ENCODE measurements at regions not wholly inside any gene's neighbourhood (a gene's known extent, or its start where the extent isn't known, plus 50 kb on each side); places are given as distances from the start of the nearest gene placed in this dataset.

DNA sequence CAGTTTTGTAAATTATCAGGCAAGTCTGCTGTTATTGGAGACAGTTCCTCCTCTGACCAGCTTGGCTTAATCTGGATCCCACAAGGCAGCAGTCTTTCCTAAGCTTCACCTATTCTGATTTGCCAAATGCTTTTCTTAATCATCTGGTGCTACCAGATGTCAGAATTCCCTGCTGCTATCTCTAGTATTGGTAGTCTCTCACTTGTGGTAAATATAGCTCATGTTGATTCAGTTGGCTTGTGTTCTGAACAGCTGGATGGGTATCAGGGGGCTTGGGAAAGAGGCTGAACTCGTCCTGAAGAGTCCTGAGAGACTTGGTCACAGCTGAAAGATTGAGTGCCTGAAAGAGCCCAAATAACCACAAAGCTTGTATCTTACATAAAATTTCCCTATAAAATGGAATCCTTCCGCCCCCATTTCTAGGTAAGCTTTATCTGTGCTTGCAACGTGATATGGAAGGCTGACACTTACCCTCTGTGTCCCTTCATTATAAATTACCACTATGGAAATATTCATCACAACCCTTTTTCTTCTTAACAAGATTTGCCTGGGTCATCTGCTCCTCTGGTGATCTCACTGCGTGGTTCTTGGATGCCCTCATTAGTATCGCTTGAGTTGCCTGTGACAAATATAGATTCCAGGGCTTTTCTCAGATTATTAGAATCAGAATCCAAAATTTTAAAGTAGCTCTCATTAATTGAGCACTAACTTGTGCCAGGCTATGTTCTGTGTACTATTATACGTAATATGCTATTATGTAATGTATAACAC lies 104.1 kb upstream of the GPRIN3 start:
- DNase-seq (no peak), ATAC-seq (no peak)
- intact Hi-C loops (cut with DNase I, micrococcal nuclease), result no loop called here

DNA sequence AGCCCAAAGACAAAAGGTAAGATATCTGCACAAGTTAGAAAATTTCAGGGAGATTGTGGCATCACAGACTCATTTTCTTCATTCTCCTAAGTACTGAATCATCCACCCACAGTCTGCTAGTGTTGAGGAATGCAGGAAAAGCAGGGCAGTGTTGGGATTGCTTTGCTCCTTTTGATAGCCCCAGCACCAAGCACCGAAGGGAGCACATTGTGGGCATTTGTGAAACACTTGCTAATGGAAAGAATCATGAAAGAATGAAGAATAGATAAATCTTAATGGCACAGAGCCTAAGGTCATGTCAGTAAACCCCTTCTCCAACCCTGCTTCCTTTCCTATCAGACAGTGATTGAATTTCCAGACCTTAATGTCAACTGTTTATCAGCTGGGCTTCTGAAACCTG lies 103.1 kb upstream of the GPRIN3 start:
- intact Hi-C loops (cut with DNase I, micrococcal nuclease), result no loop called here
- DNase-seq, result no peak
- ATAC-seq, result no peak

DNA sequence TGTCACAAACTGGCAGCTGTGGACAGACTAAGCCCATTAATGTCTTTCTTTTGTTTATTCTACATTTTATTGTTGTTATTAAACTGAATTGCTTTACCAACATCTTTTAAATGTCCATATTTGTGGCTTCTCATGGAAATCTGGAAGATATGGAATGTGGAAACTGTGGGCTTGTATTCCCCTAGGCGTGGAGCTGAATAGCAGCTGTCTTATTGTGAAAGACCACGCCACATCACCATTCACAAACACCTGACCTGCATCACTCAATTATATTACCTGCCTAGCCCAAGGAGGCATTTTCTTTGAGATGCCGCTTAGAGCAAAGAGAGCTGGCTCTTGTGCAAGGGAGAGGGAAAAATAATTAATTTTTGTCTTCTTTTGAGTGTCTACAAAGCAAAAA lies 96.9 kb upstream of the GPRIN3 start:
- intact Hi-C loops (cut with DNase I, micrococcal nuclease), result no loop called here
- ATAC-seq (peak; percentile 60), DNase-seq (no peak)

DNA sequence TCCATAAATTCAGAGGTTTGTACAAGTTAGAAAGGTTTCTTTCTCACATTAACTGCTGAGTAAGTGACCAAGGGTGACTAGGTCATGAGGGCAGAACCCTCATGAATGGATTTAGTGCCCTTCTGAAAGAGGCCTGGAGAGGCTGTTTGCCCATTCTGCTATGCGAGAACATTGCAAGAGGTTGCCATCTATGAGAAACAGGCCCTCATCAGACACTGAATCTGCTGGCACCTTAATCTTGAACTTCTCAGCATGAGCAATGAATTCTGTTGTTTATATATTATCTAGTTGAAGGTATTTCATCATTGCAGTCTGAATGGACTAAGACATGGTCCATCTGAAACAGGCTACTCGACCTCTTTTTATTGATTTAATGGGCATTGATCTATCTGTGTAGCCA lies 96.2 kb upstream of the GPRIN3 start:
- intact Hi-C loops (cut with DNase I, micrococcal nuclease), result no loop called here
- DNase-seq, result no peak
- no peak for ATAC-seq

DNA sequence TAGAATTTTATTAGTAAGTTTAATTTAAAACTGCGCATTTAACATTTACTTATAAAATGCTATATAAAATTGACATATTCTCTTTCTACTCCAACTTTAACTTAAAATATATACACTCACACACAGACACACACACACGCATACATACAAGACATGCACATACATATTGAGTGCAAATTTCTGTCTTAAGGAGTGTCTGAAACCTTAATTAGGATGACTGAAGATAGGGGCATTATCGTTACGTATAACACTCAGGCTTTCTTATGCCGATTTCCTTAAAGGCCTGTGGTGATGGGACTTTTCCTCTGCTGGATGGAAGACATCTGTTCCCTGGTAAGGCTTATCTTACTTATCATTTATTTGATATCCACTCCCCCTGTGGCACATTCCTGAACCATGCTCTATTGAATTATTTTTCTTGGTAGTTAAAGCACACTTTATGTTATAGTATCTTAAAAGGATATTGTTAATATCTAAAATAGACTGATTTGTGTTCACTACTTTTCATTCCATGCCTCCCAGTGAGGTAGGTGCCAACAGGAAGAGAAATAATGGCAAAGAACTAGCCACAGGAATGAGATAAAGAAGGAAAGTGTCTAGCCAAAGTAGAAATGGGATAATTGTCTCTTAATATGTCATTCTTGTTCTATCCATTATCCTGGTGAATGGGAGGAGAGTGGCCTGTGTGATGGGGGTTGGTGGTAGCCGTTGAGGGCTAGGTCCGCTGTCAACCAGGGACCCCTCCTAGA lies 92.9 kb upstream of the GPRIN3 start:
- ATAC-seq (no peak), DNase-seq (no peak)
- intact Hi-C loops (cut with DNase I, micrococcal nuclease), result no loop called here

DNA sequence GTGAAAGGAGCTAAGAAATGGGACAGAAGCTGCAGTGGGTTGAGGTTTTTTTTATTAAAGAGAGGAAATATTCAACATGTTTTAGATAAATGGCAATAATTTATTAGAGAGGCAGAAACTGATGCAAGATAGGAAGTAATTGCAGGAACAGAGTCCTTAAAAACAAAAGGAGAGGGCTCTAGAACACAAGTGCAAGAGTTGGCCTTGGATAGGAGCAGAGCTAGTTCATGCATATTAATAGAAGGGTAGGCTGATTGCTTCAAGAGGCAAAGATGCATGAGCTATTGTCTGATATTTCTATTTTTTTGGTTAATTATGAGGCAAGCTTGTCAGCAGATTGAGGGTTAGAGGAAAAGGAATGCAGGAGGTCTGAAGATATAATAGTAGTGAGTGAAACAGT lies 91.0 kb upstream of the GPRIN3 start:
- ATAC-seq (no peak), DNase-seq (no peak)
- intact Hi-C loops (cut with DNase I, micrococcal nuclease), result no loop called here

DNA sequence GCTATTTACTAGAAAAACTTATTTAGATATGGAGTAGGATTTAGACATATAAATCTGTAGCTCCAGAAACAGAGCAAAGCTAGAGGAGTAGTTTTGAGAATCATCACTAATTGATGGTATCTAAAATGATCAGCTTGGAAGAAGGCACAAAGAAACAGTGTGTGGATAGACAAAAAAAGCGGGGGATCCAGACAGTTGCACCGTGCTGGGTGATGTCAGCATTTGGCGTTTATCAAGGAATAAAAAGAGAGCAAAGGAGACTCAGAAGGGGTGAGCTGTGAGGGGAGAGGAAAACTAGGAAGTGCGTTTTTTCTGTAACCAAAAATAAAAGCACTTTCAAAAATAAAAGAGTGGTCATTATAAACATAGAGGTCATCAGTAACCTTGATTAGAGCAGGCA lies 90.5 kb upstream of the GPRIN3 start:
- intact Hi-C loops (cut with DNase I, micrococcal nuclease), result no loop called here
- DNase-seq (no peak), ATAC-seq (no peak)

DNA sequence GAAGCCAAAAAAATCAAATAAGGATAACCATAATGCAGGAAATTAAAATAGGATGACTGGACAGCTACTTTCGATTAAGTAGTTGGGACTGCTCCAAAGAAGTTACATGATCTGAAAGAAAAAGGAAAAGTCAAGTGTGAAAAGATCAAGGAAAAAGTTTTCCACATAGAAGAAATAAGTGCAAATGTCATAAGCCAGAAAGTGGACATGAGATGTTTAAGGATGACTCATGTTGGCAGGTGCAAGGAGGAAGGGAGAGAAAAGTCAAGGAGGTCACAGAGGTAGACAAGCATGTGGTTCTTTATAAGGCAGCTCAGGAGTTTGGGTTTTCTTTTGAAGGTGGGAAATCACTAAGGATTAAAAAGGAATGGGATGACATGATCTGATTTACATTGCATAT lies 89.8 kb upstream of the GPRIN3 start:
- no peak for ATAC-seq
- intact Hi-C loops (cut with DNase I, micrococcal nuclease), result no loop called here
- no peak for DNase-seq

DNA sequence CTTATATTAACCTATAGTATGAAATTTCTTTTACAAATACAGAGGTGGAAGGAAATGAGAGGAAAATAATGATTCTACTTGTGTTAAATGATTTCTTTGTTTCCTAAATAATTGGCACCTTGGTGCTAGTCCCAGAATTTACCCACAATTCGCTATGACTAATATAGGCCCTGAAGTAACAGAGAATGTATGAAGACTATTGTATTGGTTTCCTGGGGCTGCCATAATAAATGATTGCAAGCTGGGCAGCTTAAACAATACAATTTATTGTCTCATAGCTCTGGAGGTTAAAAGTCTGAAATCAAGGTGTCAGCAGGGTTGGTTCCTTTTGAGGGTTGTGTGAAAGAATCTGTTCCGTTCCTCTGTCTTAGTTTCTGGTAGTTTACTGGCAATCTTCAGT lies 74.8 kb upstream of the GPRIN3 start:
- intact Hi-C loops (cut with DNase I, micrococcal nuclease), result no loop called here
- ATAC-seq, result no peak
- DNase-seq, result no peak

DNA sequence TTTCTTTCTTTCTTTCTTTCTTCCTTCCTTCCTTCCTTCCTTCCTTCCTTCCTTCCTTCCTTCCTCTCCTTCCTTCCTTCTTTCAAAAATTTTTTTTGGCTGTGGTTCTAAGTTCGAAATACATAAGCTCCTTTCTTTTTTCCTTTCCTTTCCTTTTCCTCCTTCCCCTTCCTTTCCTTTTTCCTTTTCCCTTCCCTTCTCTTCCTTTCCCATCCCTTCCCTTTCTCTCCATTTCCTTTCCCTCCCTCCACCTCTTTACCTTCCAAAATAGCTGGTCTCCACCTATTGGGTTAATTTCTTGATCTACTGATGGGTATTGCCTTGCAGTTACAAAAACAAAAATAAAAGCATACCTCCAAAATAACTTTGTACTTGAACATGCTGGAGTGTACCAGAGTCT lies 73.4 kb upstream of the GPRIN3 start:
- intact Hi-C loops (cut with DNase I, micrococcal nuclease), result no loop called here
- ATAC-seq (no peak), DNase-seq (no peak)

DNA sequence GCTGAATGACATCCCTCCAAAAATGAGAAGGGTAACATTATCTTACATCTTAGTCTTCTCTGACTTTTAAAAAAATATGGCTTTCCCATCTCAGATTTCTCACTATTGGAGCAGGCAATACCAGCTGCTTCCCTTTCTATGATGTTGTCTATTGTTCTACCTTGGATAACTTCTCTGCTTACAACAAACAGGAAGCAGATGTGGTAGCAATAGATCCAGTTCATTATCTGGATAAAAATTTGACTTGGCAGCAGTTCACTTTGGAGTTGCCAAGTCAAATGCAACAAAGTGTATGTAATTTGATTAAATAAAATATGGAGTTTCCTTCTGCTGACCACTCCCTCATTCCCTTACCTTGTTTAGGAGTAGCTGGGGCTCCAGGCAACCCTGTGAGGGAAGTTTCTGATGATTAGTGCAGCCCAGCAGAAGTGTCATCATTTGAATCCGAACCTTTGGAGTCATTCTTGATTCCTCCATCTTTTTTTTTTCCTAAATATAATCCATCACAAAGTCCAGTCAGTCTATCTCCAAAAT lies 72.0 kb upstream of the GPRIN3 start:
- intact Hi-C loops (cut with DNase I, micrococcal nuclease), result no loop called here
- DNase-seq, result no peak
- ATAC-seq, result peak; percentile 88

DNA sequence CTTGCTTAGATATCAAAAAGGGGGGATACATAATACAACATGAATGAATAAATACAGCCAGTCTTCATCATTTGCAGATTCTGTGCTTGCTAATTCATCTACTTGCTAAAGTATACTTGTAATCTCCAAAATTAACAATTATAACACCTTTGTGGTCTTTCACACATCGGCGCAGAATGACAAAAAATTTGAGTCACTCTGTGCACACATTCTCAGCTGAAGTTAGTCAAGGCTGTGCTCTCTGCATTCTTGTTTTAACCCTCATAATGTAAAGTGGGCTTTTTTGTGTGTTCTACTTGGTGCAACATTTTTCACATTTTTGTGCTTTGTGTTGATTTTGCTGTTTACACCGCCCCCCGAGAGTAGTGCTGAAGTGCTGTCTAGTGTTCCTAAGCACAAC lies 65.8 kb upstream of the GPRIN3 start:
- ATAC-seq (no peak), DNase-seq (no peak)
- intact Hi-C loops (cut with DNase I, micrococcal nuclease), result no loop called here

DNA sequence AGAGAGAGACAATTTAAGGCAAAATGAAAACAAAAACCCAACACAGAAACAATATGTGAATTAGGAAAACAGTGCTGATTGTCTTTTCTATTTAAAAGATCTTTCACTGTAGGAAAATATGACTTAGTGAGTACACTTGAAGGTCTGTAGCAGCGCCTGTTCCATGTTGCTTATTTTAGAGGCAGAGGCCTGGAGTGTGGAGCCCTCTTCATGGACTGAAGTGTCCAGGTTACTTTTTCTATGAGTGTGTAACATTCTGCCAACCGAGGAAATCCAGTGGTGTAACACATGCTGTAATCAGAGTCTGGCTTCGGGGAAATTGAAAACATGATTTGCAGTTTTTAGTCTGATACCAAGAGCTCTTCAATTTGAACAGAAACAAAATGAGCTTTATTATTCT lies 64.0 kb upstream of the GPRIN3 start:
- intact Hi-C loops (cut with DNase I, micrococcal nuclease), result no loop called here
- ATAC-seq (no peak), DNase-seq (no peak)

DNA sequence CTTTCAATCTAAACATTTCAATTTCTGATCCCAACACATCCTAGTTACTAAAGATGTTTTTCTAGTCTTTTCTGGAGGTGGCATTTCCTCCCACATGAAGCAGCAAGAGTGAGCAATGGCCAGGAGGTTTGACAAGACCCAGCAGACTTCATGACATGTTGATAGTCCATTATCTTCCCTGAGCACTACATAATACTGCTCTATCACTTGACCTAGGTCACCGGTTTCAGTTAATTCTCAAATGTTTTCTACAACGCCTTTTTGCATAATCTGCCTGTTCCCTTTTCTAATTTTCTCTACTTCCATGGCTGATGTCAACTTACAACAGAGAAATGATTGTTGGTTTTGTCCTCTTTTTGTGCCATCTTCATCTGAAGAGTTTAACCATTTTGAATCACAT lies 62.0 kb upstream of the GPRIN3 start:
- intact Hi-C loops (cut with DNase I, micrococcal nuclease), result no loop called here
- DNase-seq (no peak), ATAC-seq (no peak)

DNA sequence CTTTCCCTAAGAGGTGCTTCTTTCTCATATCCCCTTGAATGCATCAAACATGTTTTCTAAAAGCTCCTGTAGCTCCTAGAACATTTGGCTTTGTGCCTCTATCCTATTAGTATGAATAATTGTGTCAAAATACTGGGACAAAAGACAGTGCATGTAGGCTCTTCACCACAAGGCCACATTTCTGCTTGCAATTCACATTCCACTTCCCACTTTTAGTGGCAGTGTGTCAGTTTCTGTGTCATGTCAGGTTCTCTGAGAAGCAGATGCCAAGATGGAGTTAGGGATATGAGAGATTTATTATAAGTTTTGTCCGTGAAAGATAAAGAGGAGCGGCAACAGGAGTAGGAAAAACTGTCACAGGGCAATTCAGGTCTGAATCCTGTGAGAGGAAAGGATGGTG lies 61.3 kb upstream of the GPRIN3 start:
- ATAC-seq (no peak), DNase-seq (no peak)
- intact Hi-C loops (cut with DNase I, micrococcal nuclease), result no loop called here

DNA sequence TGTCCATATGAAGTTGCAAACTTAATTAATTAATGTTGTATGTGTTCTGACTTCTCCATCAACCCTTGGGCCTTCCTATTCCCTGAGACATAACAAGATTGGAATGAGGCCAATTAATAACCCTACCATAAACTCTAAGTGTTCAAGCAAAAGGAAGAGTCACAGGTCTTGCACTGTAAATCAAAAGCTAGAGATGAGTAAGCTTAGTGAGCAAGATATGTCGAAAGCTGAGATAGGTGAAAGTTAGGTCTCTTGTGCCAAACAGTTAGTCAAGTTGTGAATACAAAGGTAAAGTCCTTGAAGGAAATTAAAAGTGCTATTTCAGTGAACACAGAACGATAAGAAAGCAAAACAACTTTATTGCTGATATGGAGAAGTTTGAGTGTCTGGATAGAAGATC lies 58.2 kb upstream of the GPRIN3 start:
- ATAC-seq, result peak; percentile 86
- intact Hi-C loops (cut with DNase I, micrococcal nuclease), result no loop called here

DNA sequence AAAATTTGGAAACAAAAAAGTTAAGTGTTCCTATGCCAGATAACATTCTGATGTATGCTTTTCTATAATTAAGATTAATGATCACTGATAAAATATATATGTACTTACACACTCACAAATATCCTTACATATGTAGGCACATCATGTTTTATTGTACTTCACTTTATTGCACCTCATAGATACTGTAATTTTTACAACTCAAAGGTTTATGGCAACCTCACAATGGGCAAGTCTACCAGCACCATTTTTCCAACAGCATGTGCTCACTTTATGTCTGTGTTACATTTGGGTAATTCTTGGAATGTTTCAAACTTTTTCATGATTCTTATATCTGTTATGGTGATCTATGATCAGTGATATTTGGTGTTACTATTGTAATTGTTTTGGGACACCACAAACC lies 57.8 kb upstream of the GPRIN3 start:
- DNase-seq (no peak), ATAC-seq (peak; percentile 95)
- intact Hi-C loops (cut with DNase I, micrococcal nuclease), result no loop called here

More for the DNA sequence above, 58.2 kb upstream of the GPRIN3 start:
- no peak for DNase-seq

DNA sequence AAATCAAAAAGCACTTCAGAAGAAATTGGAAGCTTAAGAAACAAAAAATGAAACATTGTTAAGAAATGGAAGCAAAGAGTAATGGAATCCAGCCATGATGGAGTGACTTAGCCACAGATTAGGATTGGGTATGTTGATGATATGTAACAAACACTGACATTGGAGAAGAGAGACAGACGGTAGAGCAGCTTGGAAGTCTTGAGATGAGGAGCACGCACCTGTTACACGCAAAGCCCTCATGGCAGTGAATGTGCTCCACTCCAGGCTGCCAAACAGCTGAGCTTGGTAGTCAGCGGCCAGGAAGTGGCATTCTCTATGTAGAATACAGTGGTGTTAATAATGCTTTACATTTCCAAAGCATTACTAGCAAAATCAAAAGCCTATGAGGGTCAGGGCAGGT lies 56.9 kb upstream of the GPRIN3 start:
- intact Hi-C loops (cut with DNase I, micrococcal nuclease), result no loop called here
- DNase-seq, result no peak
- no peak for ATAC-seq

DNA sequence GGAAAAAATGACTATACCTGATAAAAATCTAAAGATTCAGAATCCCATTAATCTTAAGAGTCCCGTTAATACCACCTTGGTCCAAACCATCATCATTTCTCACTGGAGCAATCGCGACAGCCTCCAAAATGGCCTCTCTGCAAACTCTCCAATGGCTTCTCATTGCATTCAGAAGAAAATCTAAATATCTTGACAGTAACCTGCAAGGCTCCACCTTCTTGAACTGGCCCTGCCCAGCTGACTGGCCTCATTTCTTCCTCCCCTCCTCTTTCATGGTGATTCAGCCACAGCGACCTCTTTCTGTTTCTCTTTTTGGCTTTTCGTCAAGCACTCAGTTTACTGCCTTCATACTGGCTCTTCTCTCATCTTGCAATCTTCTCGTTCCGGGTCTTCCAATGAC lies 56.2 kb upstream of the GPRIN3 start:
- ATAC-seq (no peak), DNase-seq (no peak)
- intact Hi-C loops (cut with DNase I, micrococcal nuclease), result no loop called here

DNA sequence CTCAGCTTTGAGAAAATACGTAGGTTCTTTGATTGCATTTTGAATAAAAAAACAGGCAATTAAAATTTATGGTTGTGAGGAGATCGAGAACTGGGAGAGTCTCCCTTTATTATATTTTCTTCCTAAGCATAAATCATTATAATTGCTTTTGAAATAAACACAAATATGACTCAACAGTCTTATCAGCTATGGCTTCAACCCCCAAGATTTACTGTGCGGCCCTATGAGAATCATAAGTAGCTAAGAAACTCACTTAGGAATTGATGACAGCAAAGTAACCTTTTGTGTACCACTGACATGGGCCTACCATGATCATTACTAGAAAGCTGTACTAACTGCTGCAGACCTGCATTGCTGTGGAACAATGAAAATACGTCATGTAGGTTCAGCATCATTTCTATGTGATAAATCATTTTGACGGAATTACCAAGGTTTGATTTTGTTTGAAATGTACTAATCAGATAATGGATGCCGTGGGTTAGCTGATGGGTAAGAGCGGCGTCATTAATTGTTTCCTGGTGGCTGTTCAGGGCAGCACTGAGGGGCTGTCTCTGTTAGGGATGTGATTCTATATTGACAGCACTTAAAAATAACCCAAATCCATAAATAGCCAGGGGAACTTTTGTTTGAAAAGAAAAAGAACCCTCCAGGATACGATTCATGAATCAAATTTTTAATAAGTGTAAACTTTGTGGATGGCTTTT lies 51.5 kb upstream of the GPRIN3 start:
- ATAC-seq (peak; percentile 21), DNase-seq (no peak)
- intact Hi-C loops (cut with DNase I, micrococcal nuclease), result no loop called here
